SK-N-SH treated with all-trans-retinoic acid at 6 μM for 48 hours (cell line): ENCODE measurements at regions not wholly inside any gene's neighbourhood (a gene's known extent, or its start where the extent isn't known, plus 50 kb on each side); places are given as distances from the start of the nearest gene placed in this dataset.

ENCODE experiments used
- ARNTL ChIP-seq: fragments of 450-650 bp; formaldehyde crosslinking; IDR thresholded peaks from 2 replicates; pipeline ENCODE4 v1.5.0; 2020; ENCODE audit warnings: low read depth, mild to moderate bottlenecking, moderate library complexity, borderline replicate concordance
- BACH2 ChIP-seq: fragments of 250-450 bp; sonication (Bioruptor Pico); IDR thresholded peaks from 2 replicates; pipeline ENCODE4 v1.9.0; 2021; ENCODE audit warnings: mild to moderate bottlenecking, borderline replicate concordance
- ESRRG ChIP-seq: fragments of 250-450 bp; sonication (Bioruptor Pico); IDR thresholded peaks from 2 replicates; pipeline ENCODE4 v1.6.1; 2021; ENCODE audit warnings: mild to moderate bottlenecking
- PATZ1 ChIP-seq: fragments of 250-450 bp; sonication (Bioruptor Pico); IDR thresholded peaks from 2 replicates; pipeline ENCODE4 v1.8.0; 2020; ENCODE audit warnings: mild to moderate bottlenecking, moderate library complexity, borderline replicate concordance
- POU6F1 ChIP-seq: fragments of 250-450 bp; sonication (Bioruptor Pico); IDR thresholded peaks from 2 replicates; pipeline ENCODE4 v1.8.0; 2021; ENCODE audit warnings: low read depth, mild to moderate bottlenecking, moderate library complexity, borderline replicate concordance
- PPARA ChIP-seq: fragments of 250-450 bp; sonication (Bioruptor Pico); IDR thresholded peaks from 2 replicates; pipeline ENCODE4 v1.5.0; 2020; ENCODE audit warnings: mild to moderate bottlenecking, borderline replicate concordance
- RARB ChIP-seq: fragments of 250-450 bp; sonication (Bioruptor Pico); IDR thresholded peaks from 2 replicates; pipeline ENCODE4 v1.8.0; 2021; ENCODE audit warnings: mild to moderate bottlenecking, moderate library complexity
- TOX ChIP-seq: fragments of 250-450 bp; sonication (Bioruptor Pico); IDR thresholded peaks from 2 replicates; pipeline ENCODE4 v1.8.0; 2021; ENCODE audit warnings: mild to moderate bottlenecking, moderate library complexity, borderline replicate concordance
- ZFP3 ChIP-seq: fragments of 250-450 bp; sonication (Bioruptor Pico); IDR thresholded peaks from 2 replicates; pipeline ENCODE4 v1.5.0; 2020; ENCODE audit warnings: mild to moderate bottlenecking, moderate library complexity
- ZFP30 ChIP-seq: fragments of 450-650 bp; formaldehyde crosslinking; IDR thresholded peaks from 2 replicates; pipeline ENCODE4 v1.5.0; 2022; ENCODE audit warnings: mild to moderate bottlenecking, moderate library complexity
- TF ChIP-seq, protein P1 (sequence below): fragments of 250-450 bp; sonication (Bioruptor Pico); IDR thresholded peaks from 2 replicates; pipeline ENCODE4 v1.5.1; 2020; ENCODE audit warnings: low read depth, mild to moderate bottlenecking, moderate library complexity

- TF ChIP-seq PPARA (CRISPR knock-in tag) (no peak), TOX (CRISPR knock-in tag) (no peak), ARNTL (CRISPR knock-in tag) (no peak), RARB (no peak), ESRRG (CRISPR knock-in tag) (no peak), POU6F1 (CRISPR knock-in tag) (no peak), ZFP30 (CRISPR knock-in tag) (no peak), PATZ1 (no peak), ZFP3 (CRISPR knock-in tag) (no peak), BACH2 (CRISPR knock-in tag) (no peak)
- TF ChIP-seq, protein P1, sequence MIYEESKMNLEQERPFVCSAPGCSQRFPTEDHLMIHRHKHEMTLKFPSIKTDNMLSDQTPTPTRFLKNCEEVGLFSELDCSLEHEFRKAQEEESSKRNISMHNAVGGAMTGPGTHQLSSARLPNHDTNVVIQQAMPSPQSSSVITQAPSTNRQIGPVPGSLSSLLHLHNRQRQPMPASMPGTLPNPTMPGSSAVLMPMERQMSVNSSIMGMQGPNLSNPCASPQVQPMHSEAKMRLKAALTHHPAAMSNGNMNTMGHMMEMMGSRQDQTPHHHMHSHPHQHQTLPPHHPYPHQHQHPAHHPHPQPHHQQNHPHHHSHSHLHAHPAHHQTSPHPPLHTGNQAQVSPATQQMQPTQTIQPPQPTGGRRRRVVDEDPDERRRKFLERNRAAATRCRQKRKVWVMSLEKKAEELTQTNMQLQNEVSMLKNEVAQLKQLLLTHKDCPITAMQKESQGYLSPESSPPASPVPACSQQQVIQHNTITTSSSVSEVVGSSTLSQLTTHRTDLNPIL (CRISPR knock-in tag), result no peak
Observed at GRCh38 chr2:128428415-128428814, 109.7 kb upstream of the HS6ST1 start.
